Inflammatory macrophage (primary cell): ENCODE measurements at regions not wholly inside any gene's neighbourhood (a gene's known extent, or its start where the extent isn't known, plus 50 kb on each side); places are given as distances from the start of the nearest gene placed in this dataset.

Experiments used
- DNase-seq, 2 donors: peaks; one replicate each; pipeline ENCODE4 v3.0.0-alpha.2; 2020 to 2022

DNA sequence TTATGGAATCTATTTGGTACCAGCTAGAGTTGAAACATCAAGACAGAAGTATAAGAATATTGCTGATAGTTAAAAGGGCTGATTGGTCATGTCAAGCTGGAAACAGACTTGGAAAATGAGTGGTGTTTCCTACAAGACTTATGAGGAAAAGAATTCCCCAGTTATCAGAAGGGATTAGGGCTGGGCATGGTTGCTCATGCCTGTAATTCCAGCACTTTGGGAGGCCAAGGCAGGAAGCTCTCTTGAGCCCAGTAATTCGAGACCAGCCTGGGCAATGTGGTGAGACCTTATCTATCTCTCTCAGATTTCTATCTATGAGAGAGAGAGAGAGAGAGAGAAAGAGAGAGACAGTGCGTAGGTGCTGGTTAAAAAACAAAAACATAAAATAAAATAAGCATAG is 139.5 kb upstream of the PMFBP1 start:
- no peak for DNase-seq

DNA sequence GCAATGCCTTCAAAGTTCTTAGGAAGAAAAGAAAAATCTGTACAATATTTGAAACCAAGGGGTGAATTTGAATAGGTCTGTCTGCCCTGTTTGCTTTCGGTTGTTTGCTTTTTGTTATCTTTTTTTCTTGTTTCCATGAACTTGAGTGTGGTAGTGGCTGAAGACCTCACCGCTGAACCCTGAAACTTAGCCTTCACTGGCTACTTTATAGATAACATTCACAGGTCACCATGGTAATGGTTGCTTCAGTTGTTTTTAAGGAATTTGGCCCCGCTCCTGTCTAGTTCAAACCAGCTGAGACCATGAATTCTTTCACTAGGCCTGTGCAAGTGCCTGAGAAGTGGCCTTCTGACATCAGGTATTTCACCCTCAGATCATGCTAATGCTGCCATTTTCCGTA is 137.0 kb upstream of the PMFBP1 start:
- no peak for DNase-seq

DNA sequence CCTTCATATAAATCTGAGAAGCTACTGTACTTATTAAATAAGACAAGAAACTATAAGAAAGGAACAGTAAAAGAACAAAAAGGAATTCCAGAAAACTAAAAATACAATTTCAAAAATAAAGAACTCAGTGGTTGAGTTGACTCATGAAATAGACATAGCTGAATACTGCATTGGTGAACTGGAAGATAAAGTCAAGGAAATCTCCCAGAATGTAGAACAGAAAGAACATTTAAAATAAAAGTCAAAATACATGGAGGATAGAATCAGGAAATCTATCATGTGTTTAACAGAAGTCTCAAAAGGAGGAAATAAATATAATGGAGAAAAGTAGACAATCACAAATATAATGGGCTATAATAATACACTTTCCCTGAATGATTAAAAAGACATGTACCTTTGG is 136.4 kb upstream of the PMFBP1 start:
- DNase-seq, result no peak

DNA sequence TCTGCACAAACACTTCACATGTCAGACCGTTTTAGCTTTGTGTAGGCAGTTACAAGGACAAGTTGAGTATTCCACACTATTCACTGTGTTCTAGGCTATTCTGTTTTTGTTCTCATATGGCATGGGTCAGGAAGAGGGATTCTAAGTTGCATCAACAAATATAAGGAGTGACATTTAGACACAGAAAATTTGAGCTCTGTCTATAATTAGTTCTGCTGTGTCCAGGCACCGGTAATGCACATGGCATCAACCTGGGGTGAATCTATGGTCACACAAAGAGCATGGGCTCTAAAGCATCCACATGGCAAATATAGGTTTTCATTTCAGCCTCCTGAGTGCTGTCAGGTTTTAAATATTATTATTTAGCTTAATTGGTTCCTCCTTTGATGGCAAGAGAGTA is 130.4 kb upstream of the PMFBP1 start:
- DNase-seq, result no peak

DNA sequence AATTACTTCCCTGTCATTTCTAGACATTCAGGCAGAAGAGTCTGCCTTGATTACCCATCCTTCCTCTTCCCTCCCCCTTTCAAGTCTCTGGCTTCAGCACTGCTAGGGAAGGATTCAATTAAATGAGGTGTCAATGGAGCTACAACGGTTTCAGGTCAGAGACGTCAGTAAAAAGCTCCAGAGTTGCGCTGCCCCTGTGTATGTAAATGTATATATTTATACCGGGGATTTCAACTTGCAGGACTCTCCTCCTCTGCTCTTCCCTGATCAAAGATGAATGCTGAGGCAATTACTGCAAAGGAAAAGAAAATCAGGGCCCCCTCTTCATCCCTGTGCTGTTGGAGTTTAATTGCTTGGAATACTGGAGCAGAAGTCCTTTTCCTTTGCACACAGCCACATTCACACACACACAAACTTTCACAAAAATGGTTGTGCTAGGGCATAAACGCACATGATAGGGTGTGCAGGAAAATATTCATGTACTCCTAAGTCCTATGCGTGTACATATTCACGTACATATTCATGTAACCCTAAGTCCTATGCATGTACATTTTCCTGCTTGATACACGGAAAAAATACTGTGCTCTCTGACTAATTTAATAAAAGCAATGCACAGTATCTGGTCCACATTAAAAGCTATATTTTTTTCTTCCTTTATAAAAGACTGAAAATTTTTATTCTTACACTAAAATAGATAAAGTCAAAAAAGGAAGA is 129.7 kb upstream of the PMFBP1 start:
- DNase-seq, result no peak

DNA sequence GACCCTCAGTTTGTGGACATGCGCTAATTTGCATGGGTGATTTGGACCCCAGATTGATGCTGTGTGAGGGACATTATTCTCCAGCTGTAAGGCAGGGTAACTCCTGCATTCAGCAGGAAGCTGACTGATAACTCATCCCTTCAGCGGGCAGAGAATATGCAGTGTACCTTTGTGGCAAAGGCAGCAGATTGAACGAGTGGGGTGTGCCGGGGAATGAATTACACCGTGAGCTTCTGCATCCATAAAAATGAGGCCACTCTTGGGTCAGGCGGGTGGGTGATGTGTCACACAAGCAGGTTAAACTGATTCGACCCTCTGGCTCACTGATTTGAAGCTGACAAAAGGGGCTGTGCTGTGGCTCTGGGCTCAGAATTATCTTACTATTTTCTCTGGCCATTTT is 128.9 kb upstream of the PMFBP1 start:
- no peak for DNase-seq

DNA sequence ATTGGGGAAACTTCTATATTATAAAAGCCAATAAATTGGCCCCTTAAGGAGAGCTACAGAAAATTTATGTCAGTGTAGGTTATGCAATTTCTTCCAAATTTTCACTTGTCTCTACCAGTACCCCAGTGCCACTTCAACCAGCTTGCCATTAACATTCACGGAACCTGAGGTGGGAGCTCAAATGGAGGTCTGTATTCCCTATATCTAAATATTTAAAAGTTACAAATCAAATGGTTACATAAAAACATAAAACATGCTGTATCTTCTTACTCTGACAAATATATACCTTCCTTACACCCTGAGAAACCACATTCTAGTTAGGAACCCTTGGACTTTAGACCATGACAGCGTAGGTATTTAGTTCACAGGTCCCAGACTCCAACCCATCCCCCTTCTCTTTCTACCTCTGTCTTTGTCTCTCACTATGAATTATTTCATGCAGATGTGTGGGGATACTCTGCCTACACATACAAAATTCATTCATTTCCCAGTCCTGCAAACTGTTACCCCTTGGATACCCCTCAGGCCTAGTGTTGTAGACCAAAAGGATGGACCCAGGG is 127.8 kb upstream of the PMFBP1 start:
- DNase-seq, result no peak

DNA sequence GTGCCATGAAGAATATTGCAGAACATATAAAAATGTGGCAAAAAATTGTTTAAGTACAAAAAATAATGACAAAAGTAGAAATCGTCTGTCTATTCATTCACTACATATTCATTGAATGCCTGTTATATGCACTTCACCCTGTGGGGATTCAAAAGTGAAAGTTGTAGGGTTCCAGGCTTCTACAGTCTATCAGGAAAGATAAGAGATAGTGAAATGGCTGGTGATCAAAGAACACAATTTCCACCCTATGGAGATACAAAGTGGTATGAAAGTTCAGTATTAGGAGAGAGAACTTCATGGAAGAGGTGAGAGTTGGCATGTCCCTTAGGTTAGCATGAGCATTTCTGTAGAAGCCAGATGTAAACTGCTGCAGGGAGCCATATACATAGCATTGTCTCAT is 127.0 kb upstream of the PMFBP1 start:
- DNase-seq, result no peak

DNA sequence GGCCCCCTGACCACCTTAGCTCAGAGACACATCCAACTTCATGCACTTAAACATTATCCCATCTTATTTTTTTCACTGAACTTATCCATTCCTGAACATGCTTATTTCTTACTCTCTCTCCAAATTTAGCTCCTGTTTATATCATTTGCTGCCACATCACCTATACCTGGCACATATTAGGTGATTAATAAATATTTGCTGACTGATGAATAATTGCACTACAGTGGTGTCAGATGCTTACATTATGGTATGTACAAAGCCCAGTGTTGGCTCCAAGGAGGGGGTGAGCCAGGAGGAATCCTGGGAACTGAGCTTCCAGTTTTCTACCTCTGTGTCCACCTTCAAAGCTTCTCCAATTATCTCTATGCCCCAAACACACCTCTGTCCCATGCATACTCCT is 124.0 kb upstream of the PMFBP1 start:
- no peak for DNase-seq

DNA sequence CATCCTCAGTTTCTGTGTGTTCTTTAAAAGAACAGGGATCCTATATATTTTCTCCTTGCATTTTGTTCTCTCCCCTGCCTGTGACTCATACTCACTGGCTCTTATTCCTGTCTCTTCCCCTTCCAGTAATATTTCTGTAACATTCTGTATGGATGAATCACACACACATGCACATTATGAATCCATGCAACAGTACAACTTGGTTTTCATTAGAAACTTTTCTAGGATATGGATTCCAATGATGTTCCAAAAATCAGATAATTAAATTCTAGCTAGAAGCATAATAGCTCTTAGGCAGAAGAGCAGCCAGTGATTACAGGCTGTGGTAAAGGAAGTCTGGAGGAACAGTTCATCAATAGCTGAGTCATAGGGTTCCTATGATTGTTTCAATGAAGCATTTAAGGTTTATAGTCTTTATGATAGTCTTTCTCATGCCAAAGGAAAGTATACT is 119.6 kb upstream of the PMFBP1 start:
- DNase-seq, result peak; percentile 45 to 53

DNA sequence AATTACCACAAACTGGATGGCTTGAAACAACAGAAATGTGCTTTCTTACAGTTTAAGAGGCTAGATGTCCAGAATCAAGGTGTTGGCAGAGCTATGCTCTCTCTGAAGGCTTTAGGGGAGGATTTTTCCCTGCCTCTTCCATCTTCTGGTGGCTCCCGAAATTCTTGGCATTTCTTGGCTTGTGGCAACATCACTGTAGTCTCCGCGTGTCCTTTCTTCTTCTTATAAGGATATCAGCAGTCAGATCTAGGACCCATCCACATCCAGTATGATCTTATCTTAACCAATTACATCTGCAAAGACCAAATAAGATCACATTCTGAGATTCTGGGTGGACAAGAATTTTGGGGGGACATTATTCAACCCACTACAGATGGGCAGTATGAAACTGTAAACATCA is 119.2 kb upstream of the PMFBP1 start:
- no peak for DNase-seq

DNA sequence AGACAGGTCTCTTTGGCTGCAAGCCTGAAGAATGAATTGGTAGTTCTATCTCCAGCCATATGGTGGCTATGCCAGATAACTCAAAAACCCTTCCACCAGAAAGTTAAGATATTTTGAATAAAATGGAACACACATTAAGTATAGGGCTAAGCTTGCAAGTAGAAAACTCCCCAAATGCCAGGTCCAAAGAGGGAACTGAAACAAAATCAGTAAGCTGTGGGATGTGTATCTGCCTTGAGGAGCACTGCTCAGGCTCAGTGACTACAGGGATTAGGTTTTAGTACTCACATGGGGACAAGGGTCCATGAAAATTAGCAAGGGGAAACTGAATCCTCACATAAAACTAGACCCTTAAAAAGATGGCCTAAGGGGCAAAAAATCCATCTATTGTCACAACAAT is 115.7 kb upstream of the PMFBP1 start:
- peak; percentile 15 to 56 for DNase-seq

DNA sequence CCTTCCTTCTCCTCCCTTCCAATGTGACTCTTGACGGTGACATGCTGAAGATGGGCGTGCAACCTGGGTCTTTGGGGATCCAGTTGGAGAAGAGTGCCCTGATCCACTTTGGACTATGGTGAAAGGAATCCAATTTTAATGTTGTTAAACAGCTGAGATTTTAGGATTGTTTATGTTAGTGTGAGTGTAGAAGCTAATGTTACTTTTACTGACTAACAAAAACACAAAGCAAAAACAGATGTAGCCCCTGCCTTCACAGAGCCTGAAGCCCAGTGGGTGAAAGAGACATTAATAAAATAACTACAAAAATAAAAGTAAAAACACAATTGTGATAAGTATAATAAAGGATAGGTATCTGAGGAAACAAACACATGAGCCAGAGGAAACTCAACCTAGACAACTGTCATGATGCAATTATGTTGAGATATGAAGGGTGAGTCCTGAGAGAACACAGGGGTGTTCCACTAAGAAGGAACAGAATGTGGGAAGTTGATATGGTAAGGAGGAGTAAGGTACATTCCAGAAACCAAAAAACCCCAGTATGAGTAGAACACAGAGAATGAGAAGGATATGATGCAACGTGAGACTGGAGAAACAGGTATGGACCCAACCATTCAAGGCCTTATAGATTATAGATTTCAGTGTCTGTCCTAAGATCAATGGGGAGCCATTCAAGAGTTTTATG is 115.1 kb upstream of the PMFBP1 start:
- DNase-seq, result no peak

DNA sequence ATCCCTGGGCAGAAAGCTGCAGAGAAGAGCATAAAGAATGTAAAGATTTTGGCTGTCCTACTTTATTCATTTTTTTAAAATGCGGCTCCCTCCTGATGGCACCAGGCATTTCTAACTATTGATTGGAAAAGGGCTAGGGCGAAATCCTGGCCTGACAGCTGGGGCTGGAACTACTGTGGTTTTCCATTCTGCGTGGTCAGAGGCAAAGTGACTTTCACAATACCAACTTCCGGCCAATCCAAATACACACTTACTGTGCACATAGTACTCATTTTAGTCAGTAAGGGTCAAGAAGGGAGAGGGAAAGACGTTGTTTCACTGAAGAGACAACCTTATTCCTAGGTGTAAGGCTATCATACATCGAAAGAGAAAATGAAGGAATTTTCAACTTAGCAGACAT is 113.8 kb upstream of the PMFBP1 start:
- DNase-seq, result no peak

DNA sequence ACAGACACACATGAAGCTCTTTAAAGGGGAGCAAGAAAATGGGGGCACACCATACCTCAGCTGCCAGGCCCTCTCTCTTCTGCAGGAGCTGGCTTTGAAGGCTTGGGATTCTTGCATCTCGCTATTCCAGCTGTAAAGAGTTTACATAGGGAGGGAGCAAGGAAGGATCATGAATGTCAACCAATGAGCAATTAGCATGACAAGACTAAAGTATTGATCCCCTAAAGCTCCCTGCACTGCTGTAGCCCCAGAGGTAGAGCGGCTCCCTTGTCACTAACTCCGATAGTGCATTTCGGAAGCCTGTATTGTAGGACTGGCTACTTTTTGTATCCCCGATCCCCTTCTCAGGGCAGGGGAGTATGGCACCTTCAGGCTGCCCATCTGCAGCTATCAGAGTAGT is 113.4 kb upstream of the PMFBP1 start:
- DNase-seq, result no peak

DNA sequence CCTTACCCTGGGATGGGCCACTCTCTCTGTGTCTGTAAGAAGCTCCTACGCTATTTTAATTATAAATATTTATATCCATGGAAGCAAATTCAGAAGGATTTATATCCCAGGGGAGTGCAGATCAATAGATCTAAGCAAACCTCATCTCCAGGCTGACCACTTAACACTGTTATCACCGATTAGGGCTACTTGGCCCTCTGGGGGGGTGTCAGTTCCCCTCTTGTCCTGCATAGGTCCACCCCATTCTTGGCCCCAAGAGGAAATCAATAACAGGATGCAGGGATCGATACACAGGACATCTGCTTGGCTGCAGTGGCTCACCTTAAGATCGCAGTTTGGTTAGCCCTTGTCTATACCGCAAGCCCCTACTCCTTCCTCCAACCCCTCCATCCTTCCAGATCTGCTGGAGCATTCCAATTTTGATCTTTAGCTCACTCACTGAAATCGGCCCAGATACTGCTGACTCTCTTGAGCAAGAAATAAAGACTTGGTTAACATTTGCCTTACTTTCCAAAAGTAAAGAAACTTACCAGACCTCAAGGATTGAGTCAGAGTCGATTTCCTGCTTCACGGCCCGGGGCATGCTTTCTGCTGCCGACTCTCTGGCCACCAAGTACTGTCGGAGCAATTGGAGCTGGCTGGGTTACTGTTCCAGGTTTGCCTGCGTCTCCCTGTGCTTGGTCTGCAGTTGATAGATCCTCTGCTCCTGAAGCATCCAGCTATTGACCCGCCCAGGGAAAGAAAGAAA is 112.3 kb upstream of the PMFBP1 start:
- no peak for DNase-seq

DNA sequence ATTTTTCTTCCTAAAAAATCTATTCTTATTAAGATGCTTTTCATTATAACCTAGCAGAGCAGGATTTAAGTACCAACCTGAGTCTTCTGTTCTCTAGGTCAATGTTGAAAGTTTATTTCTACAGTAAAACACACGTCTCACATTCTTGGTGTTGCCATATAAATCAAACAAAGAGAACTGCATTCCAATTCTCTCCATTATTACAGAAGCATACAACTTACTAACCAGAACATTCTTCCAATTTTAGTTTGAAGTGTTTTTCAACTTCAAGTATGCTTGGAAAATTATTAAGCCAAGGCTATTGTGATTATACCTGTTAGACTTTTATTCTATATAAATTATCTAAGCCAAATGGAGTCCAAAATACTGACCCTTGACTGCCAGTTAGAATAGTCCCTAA is 110.4 kb upstream of the PMFBP1 start:
- DNase-seq, result no peak

DNA sequence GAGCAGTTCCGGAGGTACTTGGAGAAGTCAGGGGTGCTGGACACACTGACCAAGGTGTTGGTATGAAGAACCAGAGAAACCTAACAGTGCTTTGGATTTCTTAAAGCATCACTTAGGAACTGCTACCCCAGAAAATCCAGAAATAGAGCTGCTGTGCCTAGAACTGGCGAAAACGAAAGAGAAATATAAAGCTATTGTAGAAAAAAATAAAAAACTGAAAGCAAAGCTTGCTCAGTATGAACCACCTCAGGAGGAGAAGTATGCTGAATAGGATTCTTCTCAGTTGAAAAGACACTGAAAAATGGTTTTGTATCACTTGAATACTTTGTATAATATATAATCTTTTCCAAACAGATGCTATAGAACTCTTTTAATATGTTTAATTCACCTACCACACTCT is 106.3 kb upstream of the PMFBP1 start:
- DNase-seq, result no peak

DNA sequence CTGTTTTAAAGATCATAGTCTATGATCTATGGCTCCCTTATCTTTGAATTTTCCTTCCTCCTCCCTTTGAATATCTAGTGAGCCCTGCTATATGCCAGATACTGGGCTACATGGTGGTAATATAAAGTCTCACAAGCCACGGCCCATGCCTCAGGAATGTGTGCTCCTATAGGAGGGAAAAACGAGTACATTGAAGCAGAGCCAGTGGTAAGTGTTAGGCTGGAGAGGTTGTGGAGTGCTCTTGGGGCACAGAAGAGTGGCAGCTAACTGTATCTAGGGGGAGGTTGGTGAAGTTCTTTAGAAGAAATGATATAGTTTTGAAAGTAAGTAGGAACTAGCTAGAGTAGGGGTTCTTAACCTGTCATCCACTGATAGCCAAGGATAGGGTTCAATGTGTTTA is 105.8 kb upstream of the PMFBP1 start:
- no peak for DNase-seq

DNA sequence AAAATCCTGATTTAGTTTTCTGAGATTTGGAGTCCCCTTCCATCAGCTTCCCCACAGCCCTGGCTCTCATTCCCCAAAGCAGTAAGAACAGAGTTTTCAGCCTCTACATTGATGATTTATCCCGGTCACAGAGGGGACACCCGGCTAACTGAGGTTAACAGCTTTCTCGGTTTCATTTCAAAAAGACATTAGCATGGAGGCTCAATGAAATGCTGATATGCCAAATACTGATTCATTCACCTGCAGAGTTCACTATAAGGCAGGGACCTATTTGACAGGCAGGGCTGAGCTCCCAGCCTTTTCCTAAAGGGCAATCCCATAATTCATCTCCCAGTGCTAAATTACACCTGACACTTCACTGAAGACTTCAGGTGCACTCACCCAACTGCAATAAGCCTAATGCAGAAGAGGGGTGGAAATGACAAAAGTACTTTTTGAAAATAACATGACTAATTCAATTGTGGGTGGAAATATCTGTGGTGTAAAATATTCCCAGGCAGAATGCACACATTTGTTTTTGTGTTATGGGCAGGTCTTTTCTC is 99.8 kb upstream of the PMFBP1 start:
- no peak for DNase-seq

DNA sequence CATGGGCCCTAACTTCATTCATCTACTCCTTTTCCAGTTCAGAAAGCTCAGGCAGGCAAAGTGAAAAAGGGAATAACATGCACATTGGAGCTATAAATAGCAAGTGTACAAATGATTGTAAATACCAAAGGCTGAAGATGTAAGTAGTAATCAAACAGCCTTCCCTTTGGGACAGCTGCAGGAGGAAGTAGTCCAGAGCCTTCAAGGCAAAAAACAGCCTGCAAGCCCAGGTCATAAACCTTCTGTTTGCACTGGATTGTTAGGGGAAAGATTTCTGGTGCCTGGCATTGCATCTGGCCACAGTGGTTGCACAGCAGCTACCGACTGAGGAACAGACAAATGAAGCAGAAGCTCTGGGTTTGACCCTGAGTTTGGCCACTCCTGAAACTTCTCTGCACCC is 98.6 kb upstream of the PMFBP1 start:
- peak in 1 of 2 donors; percentile 2 for DNase-seq

DNA sequence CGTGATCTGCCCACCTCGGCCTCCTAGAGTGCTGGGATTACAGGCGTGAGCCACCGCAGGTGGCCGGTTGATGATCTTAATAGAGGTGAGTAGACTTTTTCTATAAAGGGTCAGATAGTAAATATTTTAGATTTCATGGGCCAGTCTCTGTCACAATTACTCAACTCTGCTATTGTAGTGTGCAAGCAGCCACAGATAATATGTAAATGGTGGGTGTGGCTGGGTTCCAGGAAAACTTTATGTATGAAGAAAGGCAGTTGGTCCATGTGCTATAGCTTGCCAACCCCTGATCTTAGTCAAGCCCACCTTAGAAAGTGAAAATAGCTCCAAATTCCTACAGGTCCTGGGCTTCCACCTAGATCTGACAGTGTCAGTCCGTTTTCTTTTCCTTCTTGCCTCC is 94.9 kb upstream of the PMFBP1 start:
- DNase-seq, result no peak

DNA sequence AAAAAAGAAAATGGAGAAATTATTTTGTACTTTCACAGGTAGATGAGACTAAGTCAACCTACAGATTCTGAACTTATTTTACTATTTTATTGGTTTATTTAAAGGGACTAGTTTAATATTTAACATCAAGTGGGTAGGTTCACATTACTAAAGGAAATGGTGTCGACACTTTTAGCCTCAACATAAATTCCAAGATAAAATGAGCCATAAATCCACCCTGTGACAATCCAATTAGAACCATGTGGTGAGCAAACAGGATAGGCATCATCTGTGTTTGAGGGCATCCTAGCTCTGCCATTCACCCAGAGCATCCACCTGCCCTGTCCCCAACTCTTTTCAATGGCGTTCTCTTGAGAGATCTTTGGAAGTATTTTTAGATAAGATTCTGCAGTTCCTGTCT is 92.8 kb upstream of the PMFBP1 start:
- no peak for DNase-seq
